Caco-2 (cell line): ENCODE measurements at regions not wholly inside any gene's neighbourhood (a gene's known extent, or its start where the extent isn't known, plus 50 kb on each side); places are given as distances from the start of the nearest gene placed in this dataset.

ENCODE experiments used
- BruUV-seq: library from RNA; stranded (reverse); fragments of 400-500 nt; replicated peaks from 2 replicates; lab custom pipeline; 2021; lab: Mats Ljungman, UMichigan
- CTCF ChIA-PET: fragments of 300-600 bp; sonication (Branson Sonifier 250); formaldehyde crosslinking; loops from one replicate; lab custom pipeline; 2022; ENCODE audit warnings: antibody characterized with exemption; lab: Charles Lee
- POLR2A ChIA-PET: fragments of 300-600 bp; sonication (Branson Sonifier 250); formaldehyde crosslinking; loops from one replicate; lab custom pipeline; 2022; ENCODE audit warnings: antibody characterized with exemption; lab: Charles Lee
- DNase-seq, 2 experiments: peaks; one replicate each; pipeline versions ENCODE4 v3.0.0 to v3.0.0-alpha.2; 2020 to 2022
- H3K27me3 ChIP-seq: replicated peaks from 2 replicates; pipeline ENCODE4 v1.6.0; 2011; ENCODE audit warnings: low read length; ENCODE audit not compliant: control insufficient read depth, insufficient read depth
- H3K36me3 ChIP-seq: 2 replicates; pipeline ENCODE4 v1.5.1; 2011; ENCODE audit warnings: low read length; ENCODE audit not compliant: control insufficient read depth, insufficient read depth
- H3K4me1 ChIP-seq: fragments of 250-450 bp; sonication (Bioruptor Pico); 2 replicates; pipeline ENCODE4 v1.5.1; 2020; ENCODE audit warnings: mild to moderate bottlenecking
- H3K4me3 ChIP-seq: 2 replicates; pipeline ENCODE4 v1.5.1; 2011; ENCODE audit warnings: low read depth, mild to moderate bottlenecking, control low read depth, low read length
- H3K9me3 ChIP-seq: fragments of 250-450 bp; sonication (Bioruptor Pico); 2 replicates; pipeline ENCODE4 v1.5.1; 2020; ENCODE audit warnings: mild to moderate bottlenecking, moderate library complexity
- H3K27ac Mint-ChIP-seq: one replicate; pipeline ENCODE4 v1.8.0; 2022; ENCODE audit warnings: mixed read lengths; ENCODE audit not compliant: unreplicated experiment
- H3K27me3 Mint-ChIP-seq: one replicate; pipeline ENCODE4 v1.8.0; 2022; ENCODE audit warnings: mixed read lengths; ENCODE audit not compliant: insufficient read depth, unreplicated experiment
- H3K36me3 Mint-ChIP-seq: one replicate; pipeline ENCODE4 v1.8.0; 2022; ENCODE audit warnings: mild to moderate bottlenecking, mixed read lengths; ENCODE audit not compliant: insufficient read depth, unreplicated experiment
- H3K4me1 Mint-ChIP-seq: one replicate; pipeline ENCODE4 v1.8.0; 2022; ENCODE audit warnings: low read depth, mixed read lengths; ENCODE audit not compliant: unreplicated experiment
- H3K4me3 Mint-ChIP-seq: one replicate; pipeline ENCODE4 v1.8.0; 2022; ENCODE audit warnings: mild to moderate bottlenecking, moderate library complexity, mixed read lengths; ENCODE audit not compliant: unreplicated experiment
- H3K9me3 Mint-ChIP-seq: one replicate; pipeline ENCODE4 v1.8.0; 2022; ENCODE audit warnings: mixed read lengths; ENCODE audit not compliant: unreplicated experiment
- intact Hi-C: fragments of 100-400 bp; cut with micrococcal nuclease; formaldehyde crosslinking; loops from one replicate; pipeline ENCODE4 v1.10.0; 2022; ENCODE audit not compliant: unreplicated experiment
- TF ChIP-seq, protein P1 (sequence below), 2 experiments: fragments of 200-600 bp in 1 of 2; IDR thresholded peaks; 1 replicate in 1 of 2; 2 replicates in 1 of 2; pipeline versions ENCODE4 v1.5.1 to v1.8.0; 2011 to 2022; ENCODE audit warnings: antibody characterized with exemption in 1 of 2, control low read depth in 1 of 2, inconsistent platforms in 1 of 2, low read depth in 1 of 2, low read length in 1 of 2, mild to moderate bottlenecking in 1 of 2, moderate library complexity in 1 of 2; ENCODE audit not compliant: insufficient read depth in 1 of 2, severe bottlenecking in 1 of 2, unreplicated experiment in 1 of 2

GRCh38 chr13:65932587-65933239 is 1297.4 kb downstream of the PCDH9 start:
- Histone ChIP-seq H3K4me1 (no peaks in the 10 kb centered on the region), H3K9me3 (no peaks in the 10 kb centered on the region), H3K4me3 (no peak overlapping the region), H3K27me3 (no peaks in the 10 kb centered on the region), H3K36me3 (no peaks in the 10 kb centered on the region)
- no peak overlapping the region for H3K27ac Mint-ChIP-seq
- ChIA-PET POLR2A (no interaction called here), CTCF (no interaction called here)
- no peak overlapping the region for H3K4me3 Mint-ChIP-seq
- no peaks in the 10 kb centered on the region for H3K4me1 Mint-ChIP-seq
- intact Hi-C loops, result no loop called here
- BruUV-seq, result no TSS peak
- H3K27me3 Mint-ChIP-seq, result peaks cover 9% of the 10 kb centered on the region
- TF ChIP-seq, protein P1, sequence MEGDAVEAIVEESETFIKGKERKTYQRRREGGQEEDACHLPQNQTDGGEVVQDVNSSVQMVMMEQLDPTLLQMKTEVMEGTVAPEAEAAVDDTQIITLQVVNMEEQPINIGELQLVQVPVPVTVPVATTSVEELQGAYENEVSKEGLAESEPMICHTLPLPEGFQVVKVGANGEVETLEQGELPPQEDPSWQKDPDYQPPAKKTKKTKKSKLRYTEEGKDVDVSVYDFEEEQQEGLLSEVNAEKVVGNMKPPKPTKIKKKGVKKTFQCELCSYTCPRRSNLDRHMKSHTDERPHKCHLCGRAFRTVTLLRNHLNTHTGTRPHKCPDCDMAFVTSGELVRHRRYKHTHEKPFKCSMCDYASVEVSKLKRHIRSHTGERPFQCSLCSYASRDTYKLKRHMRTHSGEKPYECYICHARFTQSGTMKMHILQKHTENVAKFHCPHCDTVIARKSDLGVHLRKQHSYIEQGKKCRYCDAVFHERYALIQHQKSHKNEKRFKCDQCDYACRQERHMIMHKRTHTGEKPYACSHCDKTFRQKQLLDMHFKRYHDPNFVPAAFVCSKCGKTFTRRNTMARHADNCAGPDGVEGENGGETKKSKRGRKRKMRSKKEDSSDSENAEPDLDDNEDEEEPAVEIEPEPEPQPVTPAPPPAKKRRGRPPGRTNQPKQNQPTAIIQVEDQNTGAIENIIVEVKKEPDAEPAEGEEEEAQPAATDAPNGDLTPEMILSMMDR (IDR thresholded peaks at IDR 0.05; ENCODE audit: insufficient read depth in 1 of 2, low read depth in 1 of 2, low read length in 1 of 2, severe bottlenecking in 1 of 2, unreplicated experiment in 1 of 2), result no peak
- no peaks in the 10 kb centered on the region for H3K36me3 Mint-ChIP-seq
- no peak for DNase-seq
- no peaks in the 10 kb centered on the region for H3K9me3 Mint-ChIP-seq

- CTCF ChIA-PET, result no interaction called here
- Histone ChIP-seq H3K27me3 (no peaks in the 10 kb centered on the region), H3K4me3 (no peak overlapping the region), H3K36me3 (no peaks in the 10 kb centered on the region), H3K9me3 (no peaks in the 10 kb centered on the region), H3K4me1 (no peaks in the 10 kb centered on the region)
- H3K27me3 Mint-ChIP-seq, result peaks cover 14% of the 10 kb centered on the region
- H3K36me3 Mint-ChIP-seq, result no peaks in the 10 kb centered on the region
- intact Hi-C loops, result no loop called here
- TF ChIP-seq, protein P1 (IDR thresholded peaks at IDR 0.05; ENCODE audit: insufficient read depth in 1 of 2, low read depth in 1 of 2, low read length in 1 of 2, severe bottlenecking in 1 of 2, unreplicated experiment in 1 of 2), result no peak
- no peaks in the 10 kb centered on the region for H3K4me1 Mint-ChIP-seq
- H3K4me3 Mint-ChIP-seq, result no peak overlapping the region
- POLR2A ChIA-PET, result no interaction called here
- BruUV-seq, result no TSS peak
- DNase-seq, result no peak
- H3K9me3 Mint-ChIP-seq, result no peaks in the 10 kb centered on the region
- no peak overlapping the region for H3K27ac Mint-ChIP-seq
These were observed 1298.1 kb downstream of the PCDH9 start for GRCh38 chr13:65932013-65932412.

DNA sequence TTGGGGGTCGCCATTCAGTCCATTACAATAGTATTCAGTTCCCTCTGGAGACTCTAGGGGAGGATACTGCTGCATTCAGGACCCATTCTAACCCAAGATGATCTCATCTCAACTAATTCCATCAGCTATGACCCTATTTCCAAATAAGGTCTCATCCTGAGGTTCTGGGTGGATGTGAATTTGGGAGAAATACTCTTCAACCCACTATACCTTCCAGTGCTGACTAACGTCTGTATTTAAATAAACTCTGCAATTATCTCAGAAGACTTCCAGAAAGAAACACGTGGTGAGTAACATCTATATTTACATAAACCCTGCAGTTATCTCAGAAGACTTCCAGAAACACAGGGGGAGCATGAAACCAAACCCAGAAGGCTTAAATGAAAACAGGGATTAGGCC is 1300.7 kb downstream of the PCDH9 start:
- H3K4me3 Mint-ChIP-seq, result no peak overlapping the region
- Histone ChIP-seq H3K4me3 (no peak overlapping the region), H3K27me3 (no peaks in the 10 kb centered on the region), H3K9me3 (no peaks in the 10 kb centered on the region), H3K36me3 (no peaks in the 10 kb centered on the region), H3K4me1 (no peaks in the 10 kb centered on the region)
- intact Hi-C loops, result loop anchor here (5.0 kb wide), 1 partner anchor 1293 kb away; no protein-coding TSS in a partner anchor
- no peaks in the 10 kb centered on the region for H3K36me3 Mint-ChIP-seq
- BruUV-seq, result no TSS peak
- TF ChIP-seq, protein P1 (IDR thresholded peaks at IDR 0.05; ENCODE audit: insufficient read depth in 1 of 2, low read depth in 1 of 2, low read length in 1 of 2, severe bottlenecking in 1 of 2, unreplicated experiment in 1 of 2), result no peak
- DNase-seq, result no peak
- peaks cover 9% of the 10 kb centered on the region for H3K27me3 Mint-ChIP-seq
- ChIA-PET POLR2A (no interaction called here), CTCF (no interaction called here)
- H3K4me1 Mint-ChIP-seq, result no peaks in the 10 kb centered on the region
- no peaks in the 10 kb centered on the region for H3K9me3 Mint-ChIP-seq
- no peak overlapping the region for H3K27ac Mint-ChIP-seq
